ENCODE measurements at regions not wholly inside any gene's neighbourhood (a gene's known extent, or its start where the extent isn't known, plus 50 kb on each side); places are given as distances from the start of the nearest gene placed in this dataset.

- H3K4me3 ChIP-seq (ENCODE audit: low read length), result no peak overlapping the region
- Mint-ChIP-seq H3K27me3 (ENCODE audit: insufficient read depth) (no peaks in the 10 kb centered on the region), H3K4me3 (no peak overlapping the region), H3K9me3 (no peaks in the 10 kb centered on the region), H3K36me3 (ENCODE audit: low read depth) (no peaks in the 10 kb centered on the region), H3K27ac (no peak overlapping the region), H3K4me1 (no peaks in the 10 kb centered on the region)
- whole genome bisulfite sequencing, 2 experiments (ENCODE audit: insufficient coverage in 1 of 2, insufficient read length in 1 of 2), result 57% methylated on average over 3 of the region's 3 CpGs; no CpG with 5 or more reads in 1 of the 2 experiments
- no peaks in the 10 kb centered on the region for H3K9me3 ChIP-seq (ENCODE audit: control insufficient read depth, low read length)
- no peak overlapping the region for H3K27ac ChIP-seq (ENCODE audit: low read depth, low read length)
- DNase-seq, result no peak
- no peaks in the 10 kb centered on the region for H3K36me3 ChIP-seq (ENCODE audit: control insufficient read depth, insufficient read depth, low read length)
- no peaks in the 10 kb centered on the region for H3K4me1 ChIP-seq (ENCODE audit: control insufficient read depth, insufficient read depth, low read length)
- no peaks in the 10 kb centered on the region for H3K27me3 ChIP-seq (ENCODE audit: control insufficient read depth, insufficient read depth, low read length, poor library complexity, severe bottlenecking)
- no peak overlapping the region for H3K9ac ChIP-seq (ENCODE audit: extremely low read depth, low read length, poor library complexity, severe bottlenecking)
- no peak for TF ChIP-seq CTCF (conservative IDR thresholded peaks at IDR 0.05)
Observed at GRCh38 chr13:104823071-104823470, 1712.4 kb downstream of the EFNB2 start.

GRCh38 chr13:104817271-104817670 is 1718.2 kb downstream of the EFNB2 start:
- no peak for TF ChIP-seq CTCF (conservative IDR thresholded peaks at IDR 0.05)
- WGBS, 2 experiments (ENCODE audit: insufficient coverage in 1 of 2, insufficient read length in 1 of 2), result 92 to 96% methylated on average over 4 of the region's 4 CpGs
- Histone ChIP-seq H3K9ac (ENCODE audit: extremely low read depth, low read length, poor library complexity, severe bottlenecking) (no peak overlapping the region), H3K4me3 (ENCODE audit: low read length) (no peak overlapping the region), H3K27ac (ENCODE audit: low read depth, low read length) (no peak overlapping the region), H3K9me3 (ENCODE audit: control insufficient read depth, low read length) (no peaks in the 10 kb centered on the region), H3K36me3 (ENCODE audit: control insufficient read depth, insufficient read depth, low read length) (no peaks in the 10 kb centered on the region), H3K4me1 (ENCODE audit: control insufficient read depth, insufficient read depth, low read length) (no peaks in the 10 kb centered on the region), H3K27me3 (ENCODE audit: control insufficient read depth, insufficient read depth, low read length, poor library complexity, severe bottlenecking) (no peaks in the 10 kb centered on the region)
- Mint-ChIP-seq H3K27ac (no peak overlapping the region), H3K36me3 (ENCODE audit: low read depth) (no peaks in the 10 kb centered on the region), H3K4me3 (no peak overlapping the region), H3K9me3 (no peaks in the 10 kb centered on the region), H3K4me1 (no peaks in the 10 kb centered on the region), H3K27me3 (ENCODE audit: insufficient read depth) (no peaks in the 10 kb centered on the region)
- DNase-seq, result no peak

GRCh38 chr13:104816726-104817125 is 1718.7 kb downstream of the EFNB2 start:
- WGBS, 2 experiments (ENCODE audit: insufficient coverage in 1 of 2, insufficient read length in 1 of 2), result 90 to 93% methylated on average over 2 to 4 of the region's 4 CpGs
- no peak for DNase-seq
- Histone ChIP-seq H3K9me3 (ENCODE audit: control insufficient read depth, low read length) (no peaks in the 10 kb centered on the region), H3K27me3 (ENCODE audit: control insufficient read depth, insufficient read depth, low read length, poor library complexity, severe bottlenecking) (no peaks in the 10 kb centered on the region), H3K4me1 (ENCODE audit: control insufficient read depth, insufficient read depth, low read length) (no peaks in the 10 kb centered on the region), H3K36me3 (ENCODE audit: control insufficient read depth, insufficient read depth, low read length) (no peaks in the 10 kb centered on the region), H3K4me3 (ENCODE audit: low read length) (no peak overlapping the region), H3K27ac (ENCODE audit: low read depth, low read length) (no peak overlapping the region), H3K9ac (ENCODE audit: extremely low read depth, low read length, poor library complexity, severe bottlenecking) (no peak overlapping the region)
- Mint-ChIP-seq H3K9me3 (no peaks in the 10 kb centered on the region), H3K4me1 (no peaks in the 10 kb centered on the region), H3K27ac (no peak overlapping the region), H3K27me3 (ENCODE audit: insufficient read depth) (no peaks in the 10 kb centered on the region), H3K4me3 (no peak overlapping the region), H3K36me3 (ENCODE audit: low read depth) (no peaks in the 10 kb centered on the region)
- TF ChIP-seq CTCF (conservative IDR thresholded peaks at IDR 0.05), result no peak

All from endodermal cell (in vitro differentiated cells).